ENCODE measurements at regions not wholly inside any gene's neighbourhood (a gene's known extent, or its start where the extent isn't known, plus 50 kb on each side); places are given as distances from the start of the nearest gene placed in this dataset.
"Not testable (repeated sequence)": the region's sequence is repeated elsewhere in the genome, so short reads cannot be mapped to it uniquely, and the experiment has no call there.

DNA sequence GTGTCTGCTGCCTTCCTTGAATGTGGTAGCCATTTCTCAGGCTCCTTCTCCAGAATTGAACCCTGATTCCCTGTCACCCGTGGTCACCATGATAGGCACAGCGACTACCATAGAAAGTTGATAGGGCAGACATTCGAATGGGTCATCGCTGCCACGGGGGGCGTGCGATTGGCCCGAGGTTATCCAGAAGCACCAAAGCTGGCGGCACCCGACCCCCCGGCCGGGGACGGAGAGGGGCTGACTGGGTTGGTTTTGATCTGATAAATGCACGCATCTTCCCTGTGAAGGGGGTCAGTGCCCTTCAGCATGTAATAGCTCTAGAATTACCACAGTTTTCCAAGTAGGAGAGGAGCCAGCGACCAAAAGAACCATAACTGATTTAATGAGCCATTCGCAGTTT, 94.0 kb upstream of the ANKRD30BL start:
- Histone ChIP-seq H3K36me3 (no peaks in the 10 kb centered on the region), H3K4me1 (peaks cover 0 to 16% (median 0%) of the 10 kb centered on the region in 3 donors), H3K9me3 (peaks cover 0 to 16% (median 0%) of the 10 kb centered on the region in 3 donors), H3K4me3 (no peak overlapping the region), H3K27me3 (peaks cover 55% of the 10 kb centered on the region), H3K27ac (no peak overlapping the region)
- 80% methylated on average over 1 of the region's 16 CpGs; no CpG with 5 or more reads in 1 of the 2 donors for WGBS, 2 donors (ENCODE audit: low coverage in 1 of 2)
- ATAC-seq: no peak
- TF ChIP-seq POLR2A (IDR thresholded peaks at IDR 0.05) (no peak), EP300 (IDR thresholded peaks at IDR 0.05) (no peak), POLR2AphosphoS5 (IDR thresholded peaks at IDR 0.05) (no peak)
- TF ChIP-seq, protein P1, sequence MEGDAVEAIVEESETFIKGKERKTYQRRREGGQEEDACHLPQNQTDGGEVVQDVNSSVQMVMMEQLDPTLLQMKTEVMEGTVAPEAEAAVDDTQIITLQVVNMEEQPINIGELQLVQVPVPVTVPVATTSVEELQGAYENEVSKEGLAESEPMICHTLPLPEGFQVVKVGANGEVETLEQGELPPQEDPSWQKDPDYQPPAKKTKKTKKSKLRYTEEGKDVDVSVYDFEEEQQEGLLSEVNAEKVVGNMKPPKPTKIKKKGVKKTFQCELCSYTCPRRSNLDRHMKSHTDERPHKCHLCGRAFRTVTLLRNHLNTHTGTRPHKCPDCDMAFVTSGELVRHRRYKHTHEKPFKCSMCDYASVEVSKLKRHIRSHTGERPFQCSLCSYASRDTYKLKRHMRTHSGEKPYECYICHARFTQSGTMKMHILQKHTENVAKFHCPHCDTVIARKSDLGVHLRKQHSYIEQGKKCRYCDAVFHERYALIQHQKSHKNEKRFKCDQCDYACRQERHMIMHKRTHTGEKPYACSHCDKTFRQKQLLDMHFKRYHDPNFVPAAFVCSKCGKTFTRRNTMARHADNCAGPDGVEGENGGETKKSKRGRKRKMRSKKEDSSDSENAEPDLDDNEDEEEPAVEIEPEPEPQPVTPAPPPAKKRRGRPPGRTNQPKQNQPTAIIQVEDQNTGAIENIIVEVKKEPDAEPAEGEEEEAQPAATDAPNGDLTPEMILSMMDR (IDR thresholded peaks at IDR 0.05): no peak

DNA sequence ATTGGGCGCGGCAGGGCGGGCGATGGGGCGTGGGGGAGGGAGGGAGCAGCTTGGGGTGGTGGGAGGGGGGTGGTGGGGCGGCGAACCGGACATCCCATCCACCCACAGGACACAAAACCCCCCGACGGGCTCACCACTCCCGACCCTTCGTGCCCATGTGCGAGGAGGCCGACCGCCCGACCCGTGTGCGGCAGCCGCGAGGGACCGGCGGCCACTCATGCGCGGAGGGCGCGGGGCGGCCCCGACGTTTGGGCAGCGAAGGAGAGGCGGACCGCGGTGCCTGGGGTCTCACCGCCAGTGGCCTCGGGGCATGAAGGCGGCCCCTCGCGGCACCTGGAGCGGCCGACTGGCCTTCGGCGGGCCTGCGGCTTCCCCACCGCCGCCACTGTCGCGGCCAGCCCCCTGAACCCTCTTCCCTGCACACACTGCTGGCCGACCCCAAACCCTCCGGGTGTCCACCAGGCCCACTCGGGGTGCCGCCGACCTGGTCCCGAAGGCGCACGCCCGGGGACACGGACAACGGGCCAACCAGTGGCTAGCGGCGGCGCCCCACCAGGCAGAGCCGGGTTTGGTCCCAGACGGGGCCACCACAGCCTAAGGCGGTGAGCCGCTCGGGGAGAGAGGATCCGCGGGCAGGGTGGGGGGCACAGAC, 94.6 kb upstream of the ANKRD30BL start:
- no CpG with 5 or more reads among the region's 68 CpGs for WGBS, 2 donors (ENCODE audit: low coverage in 1 of 2)
- TF ChIP-seq POLR2A (IDR thresholded peaks at IDR 0.05) (no peak), POLR2AphosphoS5 (IDR thresholded peaks at IDR 0.05) (no peak), EP300 (IDR thresholded peaks at IDR 0.05) (no peak)
- TF ChIP-seq, protein P1 (IDR thresholded peaks at IDR 0.05): no peak
- Histone ChIP-seq H3K27me3 (peaks cover 55% of the 10 kb centered on the region), H3K27ac (no peak overlapping the region), H3K36me3 (no peaks in the 10 kb centered on the region), H3K4me1 (peaks cover 0 to 16% (median 0%) of the 10 kb centered on the region in 3 donors), H3K4me3 (no peak overlapping the region), H3K9me3 (peaks cover 0 to 16% (median 0%) of the 10 kb centered on the region in 3 donors)
- no peak for ATAC-seq

DNA sequence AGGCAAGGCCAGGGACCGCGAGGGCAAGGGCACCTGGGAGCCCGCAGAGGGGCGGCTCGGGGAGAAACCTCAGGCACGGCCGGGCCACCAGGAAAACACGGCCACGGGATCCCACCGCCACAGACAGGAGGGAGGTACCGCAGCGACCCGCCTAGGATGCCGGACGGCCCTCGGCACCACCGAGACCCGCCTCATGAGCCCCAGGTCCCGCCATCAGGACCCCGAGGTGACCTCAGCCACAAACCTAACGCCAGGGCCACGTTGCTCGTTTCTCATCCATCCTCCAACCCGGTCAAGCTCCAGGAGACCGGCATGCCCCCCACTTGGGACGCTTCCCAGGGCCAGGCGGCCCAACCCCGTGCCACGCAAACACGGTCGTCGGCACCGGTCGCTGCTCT, 95.2 kb upstream of the ANKRD30BL start:
- ATAC-seq, H3K36me3 ChIP-seq, H3K27ac ChIP-seq: not testable (repeated sequence)
- Histone ChIP-seq H3K4me1 (peaks cover 0 to 16% (median 0%) of the 10 kb centered on the region in 3 donors), H3K9me3 (peaks cover 0 to 16% (median 0%) of the 10 kb centered on the region in 3 donors), H3K4me3 (peak overlapping the region in 1 of 2 donors; percentile 22), H3K27me3 (peaks cover 55% of the 10 kb centered on the region)
- WGBS, 2 donors (ENCODE audit: low coverage in 1 of 2): no CpG with 5 or more reads among the region's 34 CpGs

DNA sequence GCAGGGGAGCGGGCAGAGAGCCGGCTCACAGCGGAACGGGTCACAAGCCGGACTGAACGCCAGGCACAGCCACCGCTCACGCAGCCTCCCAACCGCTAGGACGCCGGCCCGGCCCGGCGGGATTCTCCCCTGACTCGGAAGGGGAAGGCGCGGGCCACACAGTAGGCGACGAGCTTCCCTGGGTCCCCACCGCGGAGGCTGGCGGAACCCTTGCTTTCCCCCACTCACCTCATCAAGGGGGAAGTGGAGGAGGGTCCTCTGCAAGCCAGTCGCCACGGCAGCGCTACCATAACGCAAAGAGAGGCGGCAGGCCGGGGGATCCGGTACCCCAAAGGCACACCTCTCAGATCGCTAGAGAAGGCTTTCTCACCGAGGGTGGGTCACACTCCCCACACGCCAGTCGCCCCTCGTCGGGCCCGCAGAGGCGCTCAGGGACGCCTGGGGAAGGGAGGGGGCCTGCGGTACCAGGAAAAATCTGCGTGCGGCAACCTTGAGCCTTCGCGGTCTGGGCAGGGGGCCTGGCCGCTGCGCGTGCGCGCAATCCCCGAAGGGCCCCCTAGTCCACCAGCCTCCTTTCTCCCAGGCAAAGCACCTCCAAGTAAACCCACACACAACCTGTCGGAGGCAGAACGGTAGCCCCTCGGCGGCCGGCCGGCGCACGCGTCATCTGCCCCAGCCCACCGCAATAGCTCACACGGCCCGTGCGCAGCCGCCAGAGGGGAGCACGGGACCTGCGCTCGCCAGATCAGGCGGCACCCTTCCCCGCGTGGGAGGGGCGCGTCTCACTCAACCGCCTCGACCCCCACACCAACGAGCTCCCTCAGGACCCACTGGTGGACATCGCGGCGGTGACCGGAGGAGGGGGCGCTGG, 95.8 kb upstream of the ANKRD30BL start:
- peak overlapping the region in 1 of 2 donors; percentile 22 for H3K4me3 ChIP-seq
- peaks cover 55% of the 10 kb centered on the region for H3K27me3 ChIP-seq
- H3K9me3 ChIP-seq: peaks cover 0 to 16% (median 0%) of the 10 kb centered on the region in 3 donors
- peaks cover 0 to 16% (median 0%) of the 10 kb centered on the region in 3 donors for H3K4me1 ChIP-seq
- ATAC-seq, H3K36me3 ChIP-seq, H3K27ac ChIP-seq: not testable (repeated sequence)
- 0% methylated on average over 4 of the region's 79 CpGs; no CpG with 5 or more reads in 1 of the 2 donors for WGBS, 2 donors (ENCODE audit: low coverage in 1 of 2)

DNA sequence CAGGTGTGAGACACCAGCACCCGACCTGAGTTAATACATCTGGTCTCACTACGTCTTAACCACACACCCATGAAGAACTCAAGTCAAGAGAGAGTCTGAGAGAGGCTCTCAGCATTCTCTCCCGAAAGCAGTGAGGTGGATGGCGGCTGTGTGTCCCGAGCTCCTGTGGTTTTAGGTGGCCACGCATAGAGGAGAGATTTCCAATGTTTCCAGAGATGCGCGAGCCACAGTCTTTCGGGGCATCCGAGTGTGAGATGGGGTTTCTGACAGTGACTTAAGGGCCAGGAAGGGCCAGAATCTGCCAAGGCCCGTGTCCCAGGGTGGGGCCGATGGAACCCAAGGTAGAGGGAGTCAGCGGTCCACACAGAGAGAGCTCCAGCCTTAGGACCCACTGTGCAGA, 97.5 kb upstream of the ANKRD30BL start:
- H3K4me3 ChIP-seq, ATAC-seq, H3K36me3 ChIP-seq, H3K27ac ChIP-seq: not testable (repeated sequence)
- Histone ChIP-seq H3K27me3 (peaks cover 51% of the 10 kb centered on the region), H3K9me3 (peaks cover 0 to 13% (median 0%) of the 10 kb centered on the region in 3 donors), H3K4me1 (peaks cover 0 to 16% (median 0%) of the 10 kb centered on the region in 3 donors)
- WGBS, 2 donors (ENCODE audit: low coverage in 1 of 2): 92% methylated on average over 6 of the region's 13 CpGs; no CpG with 5 or more reads in 1 of the 2 donors

DNA sequence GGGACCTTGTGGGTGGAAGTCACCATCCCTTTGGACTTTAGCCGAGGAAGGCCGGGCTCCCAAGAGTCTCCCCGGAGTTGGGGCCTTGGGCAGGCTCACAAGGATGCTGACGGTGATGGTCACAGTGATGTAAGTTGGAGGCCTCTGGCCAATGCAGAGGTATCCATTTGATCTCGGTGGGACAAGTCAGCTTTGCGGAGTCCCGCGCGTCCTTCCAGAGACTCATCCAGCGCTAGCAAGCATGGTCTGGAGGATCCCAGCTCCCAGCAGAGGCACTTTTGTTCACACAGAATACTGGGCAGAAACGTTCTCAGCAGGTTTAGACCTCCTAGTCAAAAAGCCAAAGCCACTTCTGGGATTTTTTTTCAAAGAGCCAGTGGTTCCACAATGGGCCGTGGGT, 103.8 kb upstream of the ANKRD30BL start:
- H3K36me3 ChIP-seq, ATAC-seq, H3K27ac ChIP-seq, H3K9me3 ChIP-seq, H3K4me3 ChIP-seq: not testable (repeated sequence)
- Histone ChIP-seq H3K4me1 (peaks cover 0 to 12% (median 0%) of the 10 kb centered on the region in 3 donors), H3K27me3 (peaks cover 35% of the 10 kb centered on the region)
- 60 to 67% methylated on average over 1 to 2 of the region's 12 CpGs for WGBS, 2 donors (ENCODE audit: low coverage in 1 of 2)

All from gastroesophageal sphincter (tissue), 4 donors.